ENCODE measurements at regions not wholly inside any gene's neighbourhood (a gene's known extent, or its start where the extent isn't known, plus 50 kb on each side); places are given as distances from the start of the nearest gene placed in this dataset.

- DNase-seq: no peak
These were observed 424.9 kb downstream of the IRX2 start for GRCh38 chr5:2326601-2327000.

DNA sequence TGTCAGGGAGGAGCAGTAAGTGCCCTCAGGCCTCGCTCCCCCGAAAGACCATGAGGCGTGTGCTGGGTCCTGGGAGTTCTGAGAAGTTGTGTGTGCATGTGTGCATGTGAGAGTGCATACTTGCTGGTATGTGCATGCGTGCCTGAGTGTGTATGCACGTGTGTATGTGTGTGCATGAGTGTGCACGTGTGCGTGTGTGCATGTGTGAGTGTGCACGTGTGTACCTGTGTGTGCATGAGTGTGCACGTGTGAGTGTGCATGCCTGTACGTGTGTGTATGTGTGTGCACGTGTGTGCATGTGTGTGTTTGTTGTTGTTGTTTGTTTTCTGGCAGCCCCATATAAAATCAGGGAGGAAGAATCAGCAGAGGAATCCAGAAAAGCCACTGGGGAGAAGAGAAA lies 426.7 kb downstream of the IRX2 start:
- DNase-seq: no peak

DNA sequence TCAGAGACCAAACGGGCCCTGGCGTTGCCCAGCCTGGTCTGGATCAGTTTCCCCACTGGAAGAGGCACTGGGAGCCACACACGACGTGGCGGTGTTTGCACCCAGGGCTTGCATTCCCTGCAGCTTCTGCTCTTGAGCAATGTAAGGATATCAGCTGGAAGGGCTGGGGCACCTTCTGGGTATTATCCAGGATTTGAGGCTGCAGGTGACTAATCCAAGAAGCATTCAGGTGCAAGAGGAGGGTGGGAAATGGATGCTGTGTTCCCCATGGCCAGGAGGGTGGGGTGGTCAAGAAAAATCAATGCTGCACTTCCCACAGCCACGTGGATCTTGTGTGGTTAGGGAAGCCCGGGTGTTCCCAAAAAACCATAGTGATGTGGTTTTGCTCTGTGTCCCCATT lies 430.9 kb downstream of the IRX2 start:
- DNase-seq: no peak

DNA sequence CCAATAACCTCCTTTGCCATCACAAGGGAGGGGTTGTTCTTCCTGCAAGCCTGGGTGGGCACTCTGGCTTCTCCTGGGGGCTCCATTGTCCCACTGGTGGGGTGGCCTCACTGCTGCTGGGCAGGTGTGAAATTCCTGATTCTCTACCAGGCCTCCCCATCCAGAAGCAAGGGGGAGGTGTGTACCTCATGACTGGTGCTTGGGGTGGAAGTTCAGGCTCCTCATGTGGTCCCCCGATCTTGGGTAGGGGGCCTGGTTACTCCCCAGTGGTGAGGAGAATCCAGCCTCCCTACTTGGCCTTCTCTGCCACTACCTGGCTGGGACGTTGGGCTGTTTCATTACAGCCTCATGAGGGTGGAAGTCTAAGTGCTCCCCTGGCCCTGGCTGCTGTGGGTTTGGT lies 433.9 kb downstream of the IRX2 start:
- no peak for DNase-seq

DNA sequence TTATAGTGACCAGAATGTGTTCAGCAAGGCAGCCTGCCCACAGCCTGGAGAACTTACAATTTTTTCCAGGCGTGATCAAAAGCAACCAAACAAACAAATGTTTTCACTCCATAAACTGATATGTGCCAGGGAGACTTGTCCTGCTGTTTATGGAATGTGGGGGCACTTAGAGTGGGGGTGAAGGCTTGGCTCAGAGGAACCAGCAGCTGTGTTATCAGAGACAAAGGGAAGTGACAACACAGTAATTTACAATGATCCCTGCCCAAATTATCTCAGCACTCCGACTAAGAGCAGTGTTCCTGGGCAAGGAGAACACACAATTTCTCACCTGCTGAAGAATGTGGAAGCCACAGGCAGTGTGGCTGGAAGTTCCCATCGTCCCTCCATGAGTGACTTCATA lies 429.1 kb upstream of the IRX4 start:
- no peak for DNase-seq

GRCh38 chr5:2310946-2311345 lies 428.2 kb upstream of the IRX4 start:
- DNase-seq: no peak

GRCh38 chr5:2307631-2308030 lies 424.9 kb upstream of the IRX4 start:
- DNase-seq: no peak

- no peak for DNase-seq
These were observed 424.0 kb upstream of the IRX4 start for GRCh38 chr5:2306711-2307110.

DNA sequence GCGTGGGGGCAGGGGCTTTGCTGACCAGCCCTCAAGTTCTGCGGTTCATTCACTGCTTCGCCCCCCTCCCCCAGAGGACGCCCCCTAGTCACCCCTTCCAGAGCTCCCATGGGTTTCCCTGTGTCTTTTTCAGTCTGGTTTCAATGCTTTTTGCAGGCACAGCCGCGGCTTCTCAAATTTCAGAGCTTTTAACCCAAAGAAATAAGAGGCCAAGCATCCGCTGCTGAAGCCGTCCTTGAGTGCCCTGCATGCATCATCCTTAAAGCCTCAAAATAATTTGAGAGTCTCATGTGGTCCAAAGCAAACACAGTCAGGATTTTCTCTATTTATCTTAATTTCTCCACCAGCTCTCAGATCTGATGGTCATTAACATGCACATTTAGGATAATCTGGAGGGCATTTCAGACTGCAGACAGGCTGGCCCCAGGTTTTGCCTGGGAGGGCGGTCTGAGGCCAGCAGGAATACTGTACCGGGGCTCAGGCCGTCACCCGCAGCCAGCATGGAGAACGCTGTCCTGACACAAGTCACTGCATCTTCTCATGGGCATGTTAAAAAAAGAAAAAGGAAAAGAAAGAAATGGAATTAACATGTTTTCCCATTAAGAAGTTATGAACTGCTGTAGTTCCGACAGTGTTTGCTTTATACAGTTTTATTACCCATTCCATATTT lies 420.8 kb upstream of the IRX4 start:
- DNase-seq: no peak

GRCh38 chr5:2302169-2302568 lies 419.4 kb upstream of the IRX4 start:
- DNase-seq: no peak

GRCh38 chr5:2300861-2301574 lies 418.3 kb upstream of the IRX4 start:
- no peak for DNase-seq

- no peak for DNase-seq
These were observed 417.7 kb upstream of the IRX4 start for GRCh38 chr5:2300421-2300820.

DNA sequence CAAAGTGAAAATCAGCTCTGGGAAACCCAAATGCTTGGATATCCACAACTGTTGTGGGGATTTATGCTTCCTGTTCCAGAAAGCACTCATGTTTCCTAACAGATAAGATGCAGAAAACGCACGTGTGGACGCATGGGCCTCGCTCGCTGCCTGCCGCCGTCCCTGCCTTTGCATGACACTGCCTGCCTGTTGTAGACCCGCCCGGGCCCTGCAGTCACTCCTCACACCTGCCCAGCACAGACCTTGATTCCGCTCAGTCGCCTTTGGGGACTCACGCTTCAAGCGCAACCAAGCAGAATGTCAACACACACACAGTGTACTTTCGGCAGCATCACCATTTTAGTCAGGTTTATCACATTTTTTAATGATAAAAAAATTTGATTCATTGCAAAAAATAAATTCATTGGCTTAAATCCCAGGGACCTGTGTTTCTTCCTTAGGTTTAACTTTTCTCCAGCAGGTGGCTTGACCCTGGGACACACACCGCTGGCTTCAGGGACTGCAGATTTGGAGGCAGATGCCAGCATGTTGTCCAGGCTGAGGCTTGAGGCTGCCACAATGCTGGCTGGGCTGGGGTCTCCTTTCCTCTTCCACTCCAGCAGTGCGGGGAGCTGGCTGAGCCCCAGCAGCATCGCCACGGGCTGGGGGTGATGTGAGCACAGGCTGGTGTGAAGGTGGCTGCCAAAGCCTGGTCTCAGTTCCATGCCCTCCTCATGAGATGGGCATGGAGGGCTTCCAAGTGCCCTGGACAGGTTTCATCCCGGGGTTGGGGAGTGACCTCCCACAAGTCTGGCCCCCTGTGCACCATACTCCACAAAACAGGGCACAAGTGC lies 416.9 kb upstream of the IRX4 start:
- DNase-seq: no peak

DNA sequence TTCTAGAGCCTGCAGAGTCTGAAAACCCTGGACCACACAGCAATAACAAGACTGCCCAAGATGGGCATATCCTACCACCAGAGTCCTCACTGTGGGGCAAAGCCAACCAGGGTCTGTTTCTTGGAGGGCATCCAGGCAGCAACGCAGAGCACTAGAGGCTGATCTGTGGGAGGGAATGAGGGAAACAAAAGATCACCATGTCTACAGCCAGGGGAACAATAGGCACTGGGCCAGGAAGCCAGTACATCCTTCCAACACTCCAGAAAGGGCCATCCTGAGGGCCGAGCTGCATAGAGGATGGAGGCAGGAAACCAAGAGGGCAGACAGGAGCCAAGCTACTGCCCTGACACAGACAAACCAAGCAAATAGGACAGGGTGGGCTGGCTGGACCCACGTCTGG lies 416.1 kb upstream of the IRX4 start:
- DNase-seq: no peak

DNA sequence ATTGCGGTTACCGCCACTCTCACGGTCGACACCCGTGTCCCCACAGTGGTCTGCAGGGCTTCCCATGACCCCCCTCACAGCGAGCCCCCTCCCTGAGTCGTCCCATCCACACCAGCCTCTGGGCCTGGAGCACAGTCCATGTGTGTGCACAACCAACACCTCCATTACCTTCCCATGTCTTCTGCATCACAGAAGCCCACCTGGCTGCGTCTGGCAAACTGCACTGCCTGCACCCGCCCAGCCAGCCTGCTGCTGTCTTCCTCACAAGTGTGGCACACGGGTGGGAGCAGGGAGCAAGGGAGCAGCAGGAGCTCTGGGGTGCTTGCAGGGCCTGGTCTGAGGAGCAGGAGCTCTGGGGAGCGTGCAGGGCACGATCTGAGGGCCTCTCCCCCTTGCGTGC lies 415.3 kb upstream of the IRX4 start:
- no peak for DNase-seq

- no peak for DNase-seq
These were observed 412.8 kb upstream of the IRX4 start for GRCh38 chr5:2295476-2295875.

- no peak for DNase-seq
These were observed 411.2 kb upstream of the IRX4 start for GRCh38 chr5:2293906-2294305.

DNA sequence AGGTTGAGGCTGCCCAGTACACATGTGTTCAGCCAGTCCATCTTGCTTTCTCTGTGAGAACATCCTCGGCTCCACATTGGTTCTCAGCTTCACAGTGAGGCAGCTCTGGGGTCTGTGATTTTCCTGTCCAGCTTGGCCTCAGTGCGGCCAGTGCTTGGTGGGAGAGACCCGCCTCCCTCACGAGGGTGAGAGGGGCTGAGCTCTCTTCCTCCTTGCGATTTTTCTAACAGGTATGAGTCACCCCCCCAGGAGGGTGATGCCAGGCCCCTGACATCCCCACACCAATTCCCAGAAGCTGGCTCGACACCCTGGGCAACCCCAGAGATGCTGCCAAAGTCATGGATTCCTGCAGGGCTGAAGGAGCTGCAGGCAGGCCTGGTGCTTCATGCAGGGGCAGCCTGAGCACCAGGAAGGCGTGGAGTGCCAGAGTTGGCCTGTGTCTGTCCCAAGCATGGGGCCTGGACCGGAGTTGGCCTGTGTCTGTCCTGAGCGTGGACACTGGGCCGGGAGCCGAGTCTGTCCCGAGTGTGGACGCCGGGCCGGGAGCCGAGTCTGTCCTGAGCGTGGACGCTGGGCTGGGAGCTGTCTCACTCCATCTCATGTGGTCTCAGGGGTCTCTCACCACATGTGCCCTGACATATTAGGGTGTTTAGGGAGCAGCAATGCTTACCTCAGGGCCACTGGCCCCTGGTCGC lies 408.6 kb upstream of the IRX4 start:
- no peak for DNase-seq

GRCh38 chr5:2289380-2289779 lies 406.7 kb upstream of the IRX4 start:
- DNase-seq: no peak

GRCh38 chr5:2288968-2289367 lies 406.2 kb upstream of the IRX4 start:
- no peak for DNase-seq

DNA sequence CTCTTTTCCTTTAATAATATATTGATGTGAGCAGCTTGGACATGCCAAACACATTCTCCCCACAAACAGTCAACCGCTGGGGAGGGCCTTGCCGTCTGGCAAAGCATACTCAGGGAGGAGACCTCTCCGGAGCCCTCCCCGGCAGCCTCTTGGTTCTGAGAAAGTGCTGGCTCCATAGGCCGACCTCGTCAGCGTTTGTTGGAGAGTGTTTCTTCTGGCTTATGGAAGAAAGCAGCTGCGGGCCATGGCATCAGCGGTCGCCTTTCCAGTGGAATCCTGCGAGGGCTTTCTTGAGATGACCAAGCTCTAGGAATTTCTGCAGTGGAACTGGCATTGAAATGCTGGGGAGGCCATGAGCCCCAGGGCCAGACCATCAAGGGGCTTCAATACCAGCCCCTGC lies 405.7 kb upstream of the IRX4 start:
- no peak for DNase-seq

- DNase-seq: no peak
These were observed 403.5 kb upstream of the IRX4 start for GRCh38 chr5:2286250-2286649.

GRCh38 chr5:2284678-2285077 lies 402.0 kb upstream of the IRX4 start:
- no peak for DNase-seq

Data from activated CD4-positive, alpha-beta T cell treated with anti-CD3 and anti-CD28 coated beads for 4 hours (primary cell).